K562 (cell line): ENCODE measurements at regions not wholly inside any gene's neighbourhood (a gene's known extent, or its start where the extent isn't known, plus 50 kb on each side); places are given as distances from the start of the nearest gene placed in this dataset.

ENCODE experiments used
- ATAC-seq: fragments of 200-7000 bp; cut with Tn5 transposase; 3 replicates; pipeline ENCODE4 v1.9.1; 2020; ENCODE audit warnings: moderate library complexity
- BruUV-seq: library from RNA; stranded (reverse); fragments of 400-500 nt; replicated peaks from 2 replicates; lab custom pipeline; 2021; lab: Mats Ljungman, UMichigan
- CTCF ChIA-PET: fragments of 300-600 bp; formaldehyde crosslinking; extraction: SDS; loops from one replicate; lab custom pipeline; 2021; ENCODE audit warnings: low intra/inter-chr PET ratio; lab: Yijun Ruan, JAX
- POLR2A ChIA-PET: fragments of 300-600, 350-650 bp; sonication (Branson Sonifier 250); formaldehyde crosslinking; extraction: SDS; loops from one replicate; lab custom pipeline; 2021; ENCODE audit warnings: antibody characterized with exemption, inconsistent platforms; lab: Yijun Ruan, JAX
- DNase-seq, 4 experiments: peaks; one replicate each; pipeline versions ENCODE4 v3.0.0 to v3.0.0-alpha.2; 2011 to 2018; ENCODE audit warnings: low spot score in 3 of 4, mixed read lengths in 3 of 4; ENCODE audit errors: extremely low read depth in 1 of 4
- FAIRE-seq: peaks from 2 replicates; lab custom pipeline; 2011; peaks lifted over from hg19 to GRCh38; lab: Jason Lieb, UNC
- H2AFZ ChIP-seq: 2 replicates; pipeline ENCODE4 v1.6.0; 2011; ENCODE audit warnings: low read depth, low read length, control low read depth, inconsistent platforms
- H3K27ac ChIP-seq: fragments of 200-600 bp; 3 replicates; pipeline ENCODE4 v1.8.0; 2011; ENCODE audit warnings: low read depth, mild to moderate bottlenecking, control low read depth, inconsistent platforms, low read length, moderate library complexity, mixed read lengths; ENCODE audit errors: extremely low read depth
- H3K27me3 ChIP-seq, 2 experiments: fragments of 300-600 bp in 1 of 2; 2 replicates in 1 of 2; 3 replicates in 1 of 2; pipeline versions ENCODE4 v1.6.0 to v1.8.0; 2011; ENCODE audit warnings: inconsistent platforms in 2 of 2, low read length in 2 of 2, mild to moderate bottlenecking in 1 of 2, mixed read lengths in 1 of 2, moderate library complexity in 1 of 2; ENCODE audit not compliant: control insufficient read depth in 2 of 2, insufficient read depth in 2 of 2
- H3K36me3 ChIP-seq: fragments of 300-600 bp; 3 replicates; pipeline ENCODE4 v1.8.0; 2011; ENCODE audit warnings: mild to moderate bottlenecking, low read length, inconsistent platforms; ENCODE audit not compliant: control insufficient read depth, insufficient read depth
- H3K4me1 ChIP-seq, 2 experiments: fragments of 200-600 bp in 1 of 2; replicated peaks in 1 of 2; 2 replicates in 1 of 2; 3 replicates in 1 of 2; pipeline versions ENCODE4 v1.5.1 to v1.8.0; 2011; ENCODE audit warnings: inconsistent platforms in 2 of 2, low read length in 2 of 2, mild to moderate bottlenecking in 1 of 2, mixed read lengths in 1 of 2, moderate library complexity in 1 of 2; ENCODE audit not compliant: control insufficient read depth in 2 of 2, insufficient read depth in 2 of 2
- H3K4me2 ChIP-seq: 2 replicates; pipeline ENCODE4 v1.6.1; 2011; ENCODE audit warnings: low read length, control low read depth, inconsistent platforms, mixed read lengths; ENCODE audit not compliant: insufficient read depth
- H3K4me3 ChIP-seq: fragments of 200-600 bp; sonication (generic), shearing (Covaris generic); 2 replicates; pipeline ENCODE4 v1.5.1; 2016; ENCODE audit warnings: control low read depth, inconsistent platforms
- H3K79me2 ChIP-seq: fragments of 200-600 bp; 3 replicates; pipeline ENCODE4 v1.8.0; 2011; ENCODE audit warnings: low read length, inconsistent platforms; ENCODE audit not compliant: control insufficient read depth, insufficient read depth
- H3K9ac ChIP-seq, 2 experiments: 2 replicates each; pipeline versions ENCODE4 v1.6.0 to v1.6.1; 2011; ENCODE audit warnings: low read depth in 2 of 2, low read length in 2 of 2, control low read depth in 1 of 2, inconsistent platforms in 1 of 2, mild to moderate bottlenecking in 1 of 2, mixed read lengths in 1 of 2; ENCODE audit not compliant: insufficient read depth in 1 of 2
- H3K9me1 ChIP-seq: one replicate; pipeline ENCODE4 v1.6.0; 2011; ENCODE audit warnings: inconsistent platforms, mild to moderate bottlenecking, low read length, moderate library complexity; ENCODE audit not compliant: control insufficient read depth, insufficient read depth
- H3K9me3 ChIP-seq: replicated peaks from 2 replicates; pipeline ENCODE4 v1.5.1; 2011; ENCODE audit warnings: low read depth, low read length, inconsistent platforms; ENCODE audit not compliant: control insufficient read depth, insufficient read depth
- H4K20me1 ChIP-seq: replicated peaks from 2 replicates; pipeline ENCODE4 v1.6.1; 2011; ENCODE audit warnings: low read length, inconsistent platforms, mixed read lengths; ENCODE audit not compliant: control insufficient read depth, insufficient read depth
- HES1 ChIP-seq: fragments of 450-650 bp; IDR thresholded peaks from 2 replicates; pipeline ENCODE4 v1.6.1; 2016; ENCODE audit warnings: low read depth, mild to moderate bottlenecking, moderate library complexity
- HSF4 ChIP-seq: fragments of 250-450 bp; sonication (Bioruptor Pico); IDR thresholded peaks from 2 replicates; pipeline ENCODE4 v2.1.2; 2022; ENCODE audit warnings: mild to moderate bottlenecking, moderate library complexity, borderline replicate concordance
- KHSRP ChIP-seq: fragments of 450-650 bp; IDR thresholded peaks from 2 replicates; pipeline ENCODE4 v1.6.1; 2017
- NBN ChIP-seq: fragments of 450-650 bp; IDR thresholded peaks from 2 replicates; pipeline ENCODE4 v1.6.1; 2016; ENCODE audit warnings: low read depth, mild to moderate bottlenecking
- NCOA6 ChIP-seq: fragments of 450-650 bp; IDR thresholded peaks from 2 replicates; pipeline ENCODE4 v1.6.1; 2017; ENCODE audit warnings: mild to moderate bottlenecking
- RBFOX2 ChIP-seq: fragments of 200-400 bp; formaldehyde crosslinking; IDR thresholded peaks from 2 replicates; pipeline ENCODE4 v1.6.1; 2017; ENCODE audit warnings: low read depth, mild to moderate bottlenecking, low read length, moderate library complexity
- SIN3A ChIP-seq, 2 experiments: fragments of 150-350 bp in 1 of 2; IDR thresholded peaks; 2 replicates each; pipeline ENCODE4 v1.6.1; 2011 to 2016; ENCODE audit warnings: borderline replicate concordance in 2 of 2, low read depth in 2 of 2, low read length in 2 of 2, mild to moderate bottlenecking in 2 of 2, moderate library complexity in 2 of 2; ENCODE audit not compliant: control insufficient read depth in 1 of 2
- SNIP1 ChIP-seq: fragments of 450-650 bp; IDR thresholded peaks from 2 replicates; pipeline ENCODE4 v1.7.1; 2017; ENCODE audit warnings: low read depth, mild to moderate bottlenecking
- SNRNP70 ChIP-seq: fragments of 200-400 bp; formaldehyde crosslinking; optimal IDR thresholded peaks from 2 replicates; pipeline ENCODE3; 2017; ENCODE audit warnings: low read depth, low read length
- SRSF1 ChIP-seq: fragments of 200-400 bp; formaldehyde crosslinking; IDR thresholded peaks from 2 replicates; pipeline ENCODE4 v1.6.1; 2017; ENCODE audit warnings: mild to moderate bottlenecking, low read depth, low read length, moderate library complexity
- ZBTB17 ChIP-seq: fragments of 450-650 bp; formaldehyde crosslinking; IDR thresholded peaks from 2 replicates; pipeline ENCODE4 v1.4.0; 2020; ENCODE audit warnings: mild to moderate bottlenecking
- ZNF133 ChIP-seq: fragments of 250-450 bp; sonication (Bioruptor Pico); IDR thresholded peaks from 2 replicates; pipeline ENCODE4 v1.4.0; 2020; ENCODE audit warnings: mild to moderate bottlenecking
- ZNF431 ChIP-seq: sonication (generic); formaldehyde crosslinking; IDR thresholded peaks from 2 replicates; pipeline ENCODE4 v1.8.0; 2022; ENCODE audit warnings: mild to moderate bottlenecking, missing genetic modification reagents
- ZNF57 ChIP-seq: fragments of 450-650 bp; formaldehyde crosslinking; IDR thresholded peaks from 2 replicates; pipeline ENCODE4 v1.4.0; 2020; ENCODE audit warnings: mild to moderate bottlenecking, moderate library complexity
- ZNF830 ChIP-seq: fragments of 250-450 bp; sonication (Bioruptor Pico); IDR thresholded peaks from 2 replicates; pipeline ENCODE4 v1.5.0; 2021; ENCODE audit warnings: mild to moderate bottlenecking
- WGBS: fragments of 100-300 bp; shearing (Covaris generic); methylation state at CpG from one replicate; pipeline ENCODE4 v1.1.6; 2016; ENCODE audit warnings: low coverage, mixed read lengths; ENCODE audit not compliant: insufficient coverage; ENCODE audit errors: missing lambda C conversion rate; 5-methylcytosine and 5-hydroxymethylcytosine counted together
- in situ Hi-C: fragments of 300-500 bp; cut with MboI; formaldehyde crosslinking; loops from 4 replicates; pipeline ENCODE4 v1.15.0; 2018; ENCODE audit warnings: inconsistent platforms, mixed read lengths
- intact Hi-C: fragments of 100-400 bp; cut with micrococcal nuclease; formaldehyde crosslinking; loops from 2 replicates; pipeline ENCODE4 v1.14.2; 2022
- TF ChIP-seq, protein P1 (sequence below): sonication (generic); formaldehyde crosslinking; IDR thresholded peaks from 2 replicates; pipeline ENCODE4 v1.8.1; 2023; ENCODE audit warnings: mild to moderate bottlenecking, missing genetic modification reagents, moderate library complexity
- TF ChIP-seq, protein P2 (sequence below): fragments of 450-650 bp; IDR thresholded peaks from 2 replicates; pipeline ENCODE4 v1.6.1; 2016; ENCODE audit warnings: antibody characterized with exemption

DNA sequence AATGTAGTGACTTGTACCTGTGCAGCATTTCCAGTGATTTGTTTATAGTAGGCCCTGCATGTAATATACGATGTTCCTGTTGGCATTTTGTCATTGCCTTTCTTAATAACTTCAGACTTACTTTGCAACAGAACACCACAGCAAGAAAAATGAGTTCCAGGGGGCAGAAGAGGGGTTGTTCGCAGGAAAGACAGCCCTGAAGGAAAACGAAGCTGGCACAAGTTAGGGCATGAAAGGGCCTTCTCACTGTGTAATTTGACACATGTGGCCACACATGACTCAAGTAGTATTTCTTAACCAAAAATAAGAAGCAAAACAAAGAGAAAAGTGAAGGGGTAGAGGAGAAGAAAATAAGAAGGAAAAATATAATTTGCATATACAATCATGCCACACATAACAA is 265.8 kb upstream of the SMIM31 start:
- in situ Hi-C loops (no loop called here), intact Hi-C loops (no loop called here)
- Histone ChIP-seq H3K27ac (no peak overlapping the region), H3K27me3 (no peaks in the 10 kb centered on the region), H3K4me3 (no peak overlapping the region), H2AFZ (no peak overlapping the region), H3K79me2 (no peaks in the 10 kb centered on the region), H3K4me1 (no peaks in the 10 kb centered on the region), H3K9me1 (no peaks in the 10 kb centered on the region), H3K36me3 (no peaks in the 10 kb centered on the region), H4K20me1 (no peaks in the 10 kb centered on the region), H3K4me2 (no peak overlapping the region), H3K9ac (no peak overlapping the region), H3K9me3 (no peaks in the 10 kb centered on the region)
- no peak for FAIRE-seq
- POLR2A ChIA-PET = no interaction called here
- CTCF ChIA-PET = no interaction called here
- no peak for DNase-seq
- no TSS peak for BruUV-seq
- TF ChIP-seq, protein P1, sequence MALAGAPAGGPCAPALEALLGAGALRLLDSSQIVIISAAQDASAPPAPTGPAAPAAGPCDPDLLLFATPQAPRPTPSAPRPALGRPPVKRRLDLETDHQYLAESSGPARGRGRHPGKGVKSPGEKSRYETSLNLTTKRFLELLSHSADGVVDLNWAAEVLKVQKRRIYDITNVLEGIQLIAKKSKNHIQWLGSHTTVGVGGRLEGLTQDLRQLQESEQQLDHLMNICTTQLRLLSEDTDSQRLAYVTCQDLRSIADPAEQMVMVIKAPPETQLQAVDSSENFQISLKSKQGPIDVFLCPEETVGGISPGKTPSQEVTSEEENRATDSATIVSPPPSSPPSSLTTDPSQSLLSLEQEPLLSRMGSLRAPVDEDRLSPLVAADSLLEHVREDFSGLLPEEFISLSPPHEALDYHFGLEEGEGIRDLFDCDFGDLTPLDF (CRISPR knock-in tag) = no peak
- no peak for TF ChIP-seq NBN
- TF ChIP-seq ZNF57 (CRISPR knock-in tag) = no peak
- no peak for TF ChIP-seq RBFOX2
- ATAC-seq = no peak
- WGBS = 5% methylated on average over 3 of the region's 3 CpGs

DNA sequence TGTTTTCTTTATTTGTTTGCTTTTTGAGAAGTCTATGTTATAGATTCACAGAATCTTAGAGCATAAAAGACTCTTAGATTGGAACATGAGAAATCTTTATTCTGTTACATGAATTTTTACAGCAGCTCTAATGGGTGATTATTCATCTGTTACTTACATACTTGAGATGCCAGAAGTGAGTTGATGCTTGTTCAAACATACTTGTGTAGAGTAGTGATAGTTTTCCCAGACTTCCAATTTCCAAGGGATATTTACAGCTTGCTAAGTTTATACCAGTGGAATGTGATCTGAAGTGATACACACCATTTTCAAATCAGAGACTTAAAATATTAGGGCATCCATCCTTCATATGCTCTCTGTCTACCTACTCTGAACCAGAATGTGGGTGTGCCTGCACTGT is 252.9 kb upstream of the SMIM31 start:
- ATAC-seq (no peak), DNase-seq (no peak), FAIRE-seq (no peak)
- CTCF ChIA-PET = no interaction called here
- no peak overlapping the region for H3K9ac ChIP-seq
- H3K27ac ChIP-seq = no peak overlapping the region
- H3K9me3 ChIP-seq = no peaks in the 10 kb centered on the region
- H3K4me3 ChIP-seq = no peak overlapping the region
- in situ Hi-C loops (no loop called here), intact Hi-C loops (no loop called here)
- H3K4me1 ChIP-seq = no peaks in the 10 kb centered on the region
- BruUV-seq = no TSS peak
- no peaks in the 10 kb centered on the region for H4K20me1 ChIP-seq
- no peaks in the 10 kb centered on the region for H3K27me3 ChIP-seq
- H3K36me3 ChIP-seq = no peaks in the 10 kb centered on the region
- no peaks in the 10 kb centered on the region for H3K79me2 ChIP-seq
- H2AFZ ChIP-seq = no peak overlapping the region
- POLR2A ChIA-PET = no interaction called here
- no peaks in the 10 kb centered on the region for H3K9me1 ChIP-seq
- no peak overlapping the region for H3K4me2 ChIP-seq
- no peak for TF ChIP-seq SRSF1
- no peak for TF ChIP-seq HES1
- no peak for TF ChIP-seq ZNF133 (CRISPR knock-in tag)
- no peak for TF ChIP-seq KHSRP
- no peak for TF ChIP-seq NCOA6
- no peak for TF ChIP-seq SNRNP70
- TF ChIP-seq HSF4 (CRISPR knock-in tag) = no peak
- TF ChIP-seq ZNF830 = no peak
- TF ChIP-seq, protein P2, sequence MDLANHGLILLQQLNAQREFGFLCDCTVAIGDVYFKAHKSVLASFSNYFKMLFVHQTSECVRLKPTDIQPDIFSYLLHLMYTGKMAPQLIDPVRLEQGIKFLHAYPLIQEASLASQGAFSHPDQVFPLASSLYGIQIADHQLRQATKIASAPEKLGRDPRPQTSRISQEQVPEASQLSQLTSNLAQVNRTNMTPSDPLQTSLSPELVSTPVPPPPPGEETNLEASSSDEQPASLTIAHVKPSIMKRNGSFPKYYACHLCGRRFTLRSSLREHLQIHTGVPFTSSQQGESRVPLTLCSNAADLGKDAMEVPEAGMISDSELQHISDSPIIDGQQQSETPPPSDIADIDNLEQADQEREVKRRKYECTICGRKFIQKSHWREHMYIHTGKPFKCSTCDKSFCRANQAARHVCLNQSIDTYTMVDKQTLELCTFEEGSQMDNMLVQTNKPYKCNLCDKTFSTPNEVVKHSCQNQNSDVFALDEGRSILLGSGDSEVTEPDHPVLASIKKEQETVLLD = no peak
- no peak for TF ChIP-seq ZNF431 (CRISPR knock-in tag)
- no peak for TF ChIP-seq SIN3A (IDR thresholded peaks at IDR 0.05; ENCODE audit: borderline replicate concordance in 2 of 2, control insufficient read depth in 1 of 2, low read depth in 2 of 2, low read length in 2 of 2)
- TF ChIP-seq SNIP1 = no peak
- no peak for TF ChIP-seq ZBTB17 (CRISPR knock-in tag)
